GM13977 (cell line): ENCODE measurements at regions not wholly inside any gene's neighbourhood (a gene's known extent, or its start where the extent isn't known, plus 50 kb on each side); places are given as distances from the start of the nearest gene placed in this dataset.

Experiments used
- DNase-seq: peaks from one replicate; pipeline ENCODE4 v3.0.0; 2012; ENCODE audit warnings: low spot score
- in situ Hi-C: fragments of 300-500 bp; cut with MboI; formaldehyde crosslinking; loops from one replicate; pipeline ENCODE4 v1.12.0; 2022; ENCODE audit warnings: low sequenced_read_pairs, low pct_unique_long_range_greater_than_20kb, mixed read lengths, inconsistent platforms; ENCODE audit not compliant: unreplicated experiment
- TF ChIP-seq, protein P1 (sequence below): IDR thresholded peaks from 2 replicates; pipeline ENCODE4 v1.5.1; 2012; ENCODE audit warnings: mild to moderate bottlenecking, control low read depth; ENCODE audit not compliant: insufficient read depth; ENCODE audit errors: extremely low read depth, missing control alignments

DNA sequence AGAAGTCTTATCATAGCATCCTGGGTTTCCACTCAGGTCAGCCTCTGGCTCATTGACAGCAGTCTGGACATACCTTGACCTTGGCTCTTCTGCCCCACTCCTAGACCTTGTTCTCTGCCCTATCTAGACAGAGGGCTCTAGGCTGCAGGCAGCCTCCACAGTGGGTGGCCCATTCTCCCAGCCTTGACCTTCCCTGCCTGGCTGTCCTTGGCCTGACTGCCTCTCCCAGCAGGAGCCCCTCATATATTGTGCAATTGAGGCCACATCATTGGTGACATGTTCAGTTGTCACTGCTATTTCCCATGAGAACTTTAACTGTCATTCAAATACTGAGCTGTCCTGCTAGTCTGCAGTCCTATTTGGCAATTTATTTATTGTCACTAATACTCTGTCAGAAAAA is 503.4 kb downstream of the PLXNA4 start:
- TF ChIP-seq, protein P1, sequence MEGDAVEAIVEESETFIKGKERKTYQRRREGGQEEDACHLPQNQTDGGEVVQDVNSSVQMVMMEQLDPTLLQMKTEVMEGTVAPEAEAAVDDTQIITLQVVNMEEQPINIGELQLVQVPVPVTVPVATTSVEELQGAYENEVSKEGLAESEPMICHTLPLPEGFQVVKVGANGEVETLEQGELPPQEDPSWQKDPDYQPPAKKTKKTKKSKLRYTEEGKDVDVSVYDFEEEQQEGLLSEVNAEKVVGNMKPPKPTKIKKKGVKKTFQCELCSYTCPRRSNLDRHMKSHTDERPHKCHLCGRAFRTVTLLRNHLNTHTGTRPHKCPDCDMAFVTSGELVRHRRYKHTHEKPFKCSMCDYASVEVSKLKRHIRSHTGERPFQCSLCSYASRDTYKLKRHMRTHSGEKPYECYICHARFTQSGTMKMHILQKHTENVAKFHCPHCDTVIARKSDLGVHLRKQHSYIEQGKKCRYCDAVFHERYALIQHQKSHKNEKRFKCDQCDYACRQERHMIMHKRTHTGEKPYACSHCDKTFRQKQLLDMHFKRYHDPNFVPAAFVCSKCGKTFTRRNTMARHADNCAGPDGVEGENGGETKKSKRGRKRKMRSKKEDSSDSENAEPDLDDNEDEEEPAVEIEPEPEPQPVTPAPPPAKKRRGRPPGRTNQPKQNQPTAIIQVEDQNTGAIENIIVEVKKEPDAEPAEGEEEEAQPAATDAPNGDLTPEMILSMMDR, result no peak
- in situ Hi-C loops, result no loop called here
- no peak for DNase-seq

DNA sequence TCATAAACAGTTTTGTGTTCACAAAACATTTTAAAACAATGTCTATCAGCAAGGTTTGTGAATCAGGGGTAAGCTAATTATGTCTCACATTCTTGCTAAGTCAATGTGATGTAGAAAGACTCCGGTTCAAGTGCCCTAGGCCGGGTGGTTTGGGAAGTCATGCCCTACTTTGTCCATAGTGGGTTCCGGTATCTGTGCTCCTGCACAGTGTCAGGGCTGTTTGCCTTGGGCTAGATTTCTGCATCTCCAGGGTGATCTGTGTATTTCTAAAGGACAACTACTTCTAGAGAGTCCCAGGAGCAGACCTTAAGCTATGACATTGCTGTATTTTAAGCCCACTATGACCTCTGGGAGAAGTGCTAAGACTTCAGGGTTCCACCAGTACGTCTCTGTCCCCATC is 504.1 kb downstream of the PLXNA4 start:
- no peak for DNase-seq
- TF ChIP-seq, protein P1, result no peak
- in situ Hi-C loops, result no loop called here

DNA sequence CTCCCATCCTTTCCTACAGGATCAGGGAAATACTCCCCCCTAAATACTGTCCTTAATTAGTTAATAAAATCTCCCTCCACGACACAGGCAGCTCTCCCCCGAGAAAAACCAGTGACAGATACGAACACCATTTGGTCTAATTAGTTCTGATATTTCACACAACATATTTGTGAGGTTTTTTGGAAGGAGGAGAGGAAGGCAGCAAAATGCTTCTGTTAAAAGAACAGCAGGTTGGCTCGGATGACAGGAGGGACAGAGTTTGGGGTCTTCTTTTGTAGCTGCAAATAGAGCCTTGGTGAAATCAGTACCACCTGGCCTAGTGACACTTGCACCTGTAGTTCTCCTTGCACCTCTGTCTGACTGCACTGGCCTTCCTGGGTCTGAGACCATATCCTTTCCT is 507.0 kb downstream of the PLXNA4 start:
- in situ Hi-C loops, result no loop called here
- no peak for DNase-seq
- TF ChIP-seq, protein P1, result no peak

DNA sequence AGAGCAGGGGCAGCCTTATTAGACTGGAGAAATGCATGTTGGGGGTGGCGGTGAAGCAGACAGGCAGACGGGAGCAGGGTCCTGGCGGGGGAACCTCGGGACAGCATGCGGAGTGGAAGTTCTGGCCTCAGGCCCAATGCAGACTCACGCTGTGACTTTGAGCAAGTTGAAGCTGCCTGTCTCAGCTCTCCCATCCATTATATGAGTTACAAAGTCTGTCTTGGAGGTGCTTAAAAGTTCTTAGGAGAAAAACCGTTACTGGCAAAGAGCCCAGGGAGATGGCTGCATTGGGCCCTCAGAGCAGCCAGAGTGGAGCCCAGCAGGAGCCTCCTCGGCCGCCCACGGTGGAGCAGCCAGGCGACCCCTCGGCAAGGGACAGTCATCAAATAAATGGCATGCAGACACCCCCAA is 509.5 kb downstream of the PLXNA4 start:
- DNase-seq, result no peak
- in situ Hi-C loops, result no loop called here
- TF ChIP-seq, protein P1, result no peak

DNA sequence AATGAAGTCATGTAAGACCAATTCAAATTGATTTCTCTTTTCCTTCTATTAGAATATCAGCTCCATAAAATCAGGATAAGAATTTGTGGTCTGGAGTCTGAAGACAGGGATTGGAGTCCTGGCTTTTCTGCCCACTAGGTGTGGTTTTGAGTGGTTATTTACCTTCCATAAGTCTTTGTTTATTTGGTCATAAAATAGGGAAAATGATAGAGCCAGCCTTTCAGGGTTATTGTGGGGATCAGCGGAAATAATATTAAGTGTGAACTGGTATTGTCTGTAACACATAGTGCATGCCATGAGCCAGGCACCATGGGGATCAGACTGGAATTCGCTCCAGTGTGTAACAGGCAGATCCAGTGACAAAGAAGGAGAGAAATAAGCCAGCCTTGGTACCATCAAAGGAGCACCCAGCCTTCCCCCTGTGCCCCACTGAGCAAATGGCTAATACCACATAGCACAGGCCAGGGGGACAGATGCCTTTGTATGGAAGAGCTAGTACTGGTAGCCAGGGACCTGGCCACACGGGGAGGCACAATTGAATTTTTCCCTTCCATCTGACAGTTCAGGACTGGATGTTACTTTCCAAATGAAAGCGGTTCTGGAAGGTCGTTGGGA is 509.7 kb upstream of the PODXL start:
- TF ChIP-seq, protein P1, result no peak
- no peak for DNase-seq
- in situ Hi-C loops, result no loop called here

DNA sequence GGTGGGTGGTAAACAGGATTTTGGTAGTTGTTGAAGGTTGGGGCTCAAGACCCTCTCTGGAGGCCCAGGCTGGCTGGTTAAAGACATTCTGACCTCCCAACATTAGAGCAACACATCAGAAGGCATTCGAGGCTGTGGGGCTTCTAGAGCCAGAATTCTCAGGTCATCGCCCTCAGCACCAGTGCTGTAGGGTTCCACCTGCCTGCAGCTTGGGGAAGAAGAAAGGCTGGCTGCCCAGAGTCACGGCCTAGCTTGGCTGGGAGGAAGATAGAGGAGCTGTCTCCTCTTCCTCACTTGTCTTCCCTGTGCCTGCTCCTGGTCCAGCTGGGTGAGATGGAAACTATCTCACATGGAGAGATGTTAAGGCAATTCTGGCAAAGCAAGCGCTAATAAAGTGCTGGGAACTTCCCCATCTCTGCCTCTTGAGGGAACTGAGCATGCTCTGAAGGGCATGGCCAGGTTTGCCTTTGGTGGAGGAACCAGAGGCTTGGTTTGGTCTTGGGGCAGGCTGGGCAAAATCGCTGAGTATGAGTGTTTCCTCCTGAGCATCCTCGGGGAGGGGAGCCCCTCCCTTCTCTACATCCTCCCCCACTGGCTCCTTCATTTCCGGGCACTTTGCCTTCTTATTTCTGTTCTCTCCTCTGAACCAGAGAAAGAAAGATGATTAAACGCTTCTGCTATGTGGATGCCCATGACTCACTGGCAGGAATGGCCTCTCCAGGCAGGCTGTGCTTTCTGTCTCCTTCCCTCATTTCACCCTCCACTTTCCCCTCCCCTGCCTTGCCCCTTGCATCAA is 509.0 kb upstream of the PODXL start:
- TF ChIP-seq, protein P1, result no peak
- no peak for DNase-seq
- in situ Hi-C loops, result no loop called here
